ENCODE measurements at regions not wholly inside any gene's neighbourhood (a gene's known extent, or its start where the extent isn't known, plus 50 kb on each side); places are given as distances from the start of the nearest gene placed in this dataset.

- TF ChIP-seq CTCF (conservative IDR thresholded peaks at IDR 0.05) (no peak), ZFX (IDR thresholded peaks at IDR 0.05) (no peak)
These were observed 491.0 kb upstream of the CDH4 start for GRCh38 chr20:60761056-60761455.
